Fibroblast of mammary gland (primary cell): ENCODE measurements at regions not wholly inside any gene's neighbourhood (a gene's known extent, or its start where the extent isn't known, plus 50 kb on each side); places are given as distances from the start of the nearest gene placed in this dataset.
"Not testable (repeated sequence)": the region's sequence is repeated elsewhere in the genome, so short reads cannot be mapped to it uniquely, and the experiment has no call there.

Source experiments
- DNase-seq: peaks from one replicate; pipeline ENCODE4 v3.0.0-alpha.2; 2010; ENCODE audit warnings: low read depth
- H3K4me3 ChIP-seq: 2 replicates; pipeline ENCODE4 v1.5.1; 2011; ENCODE audit warnings: low read depth, mild to moderate bottlenecking, low read length, moderate library complexity; ENCODE audit not compliant: control insufficient read depth
- TF ChIP-seq, protein P1 (sequence below): conservative IDR thresholded peaks from 2 replicates; pipeline ENCODE4 v1.5.1; 2011; ENCODE audit warnings: low read depth, low read length, inconsistent platforms; ENCODE audit not compliant: control insufficient read depth, insufficient read depth

DNA sequence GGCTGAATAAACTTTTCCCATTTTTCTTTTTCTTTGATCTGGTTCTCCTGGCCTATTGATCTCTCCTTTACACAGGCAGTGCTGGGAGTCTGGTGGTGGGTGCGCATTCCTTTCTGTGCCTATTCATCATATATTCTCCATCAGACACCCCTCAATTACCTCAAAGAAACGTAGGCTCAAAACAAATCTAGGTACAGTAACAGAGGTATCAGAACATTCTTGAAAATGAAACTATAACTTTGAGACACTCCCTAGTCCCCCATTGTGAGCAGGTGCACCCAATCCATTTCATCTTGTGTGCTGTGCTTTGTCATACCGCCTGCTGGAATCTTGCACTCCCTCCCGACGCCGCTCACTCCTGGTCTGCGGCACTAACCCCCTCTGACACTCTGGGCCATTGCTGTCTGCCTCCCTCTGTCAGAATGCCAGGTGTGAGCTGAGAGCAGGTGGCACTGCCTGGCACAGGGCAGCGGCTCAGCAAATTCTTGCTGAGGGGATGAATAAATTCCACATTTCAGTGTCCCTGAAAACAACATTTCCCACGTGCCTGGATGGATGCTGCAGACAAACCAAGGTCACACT is 303.4 kb upstream of the EXOC2 start:
- no peak for DNase-seq
- H3K4me3 ChIP-seq = no peak overlapping the region
- TF ChIP-seq, protein P1, sequence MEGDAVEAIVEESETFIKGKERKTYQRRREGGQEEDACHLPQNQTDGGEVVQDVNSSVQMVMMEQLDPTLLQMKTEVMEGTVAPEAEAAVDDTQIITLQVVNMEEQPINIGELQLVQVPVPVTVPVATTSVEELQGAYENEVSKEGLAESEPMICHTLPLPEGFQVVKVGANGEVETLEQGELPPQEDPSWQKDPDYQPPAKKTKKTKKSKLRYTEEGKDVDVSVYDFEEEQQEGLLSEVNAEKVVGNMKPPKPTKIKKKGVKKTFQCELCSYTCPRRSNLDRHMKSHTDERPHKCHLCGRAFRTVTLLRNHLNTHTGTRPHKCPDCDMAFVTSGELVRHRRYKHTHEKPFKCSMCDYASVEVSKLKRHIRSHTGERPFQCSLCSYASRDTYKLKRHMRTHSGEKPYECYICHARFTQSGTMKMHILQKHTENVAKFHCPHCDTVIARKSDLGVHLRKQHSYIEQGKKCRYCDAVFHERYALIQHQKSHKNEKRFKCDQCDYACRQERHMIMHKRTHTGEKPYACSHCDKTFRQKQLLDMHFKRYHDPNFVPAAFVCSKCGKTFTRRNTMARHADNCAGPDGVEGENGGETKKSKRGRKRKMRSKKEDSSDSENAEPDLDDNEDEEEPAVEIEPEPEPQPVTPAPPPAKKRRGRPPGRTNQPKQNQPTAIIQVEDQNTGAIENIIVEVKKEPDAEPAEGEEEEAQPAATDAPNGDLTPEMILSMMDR = no peak

DNA sequence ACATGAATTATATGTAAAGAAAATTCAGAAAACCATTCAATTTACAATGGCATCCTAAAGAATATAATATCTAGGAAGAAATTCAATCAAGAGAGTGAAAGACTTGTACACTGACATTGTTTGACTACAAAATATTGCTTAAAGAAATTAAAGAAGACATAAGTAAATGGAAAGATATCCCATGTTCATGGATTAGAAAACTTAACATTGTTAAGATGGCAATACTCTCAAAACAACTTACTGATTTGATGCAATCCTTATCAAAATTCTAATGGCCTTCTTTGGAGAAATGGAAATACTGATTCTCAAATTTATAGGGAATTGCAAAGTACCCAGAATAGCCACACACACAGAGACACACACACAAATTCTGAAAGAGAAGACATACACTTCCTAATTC is 298.3 kb upstream of the EXOC2 start:
- DNase-seq = no peak
- no peak overlapping the region for H3K4me3 ChIP-seq
- TF ChIP-seq, protein P1 = no peak

DNA sequence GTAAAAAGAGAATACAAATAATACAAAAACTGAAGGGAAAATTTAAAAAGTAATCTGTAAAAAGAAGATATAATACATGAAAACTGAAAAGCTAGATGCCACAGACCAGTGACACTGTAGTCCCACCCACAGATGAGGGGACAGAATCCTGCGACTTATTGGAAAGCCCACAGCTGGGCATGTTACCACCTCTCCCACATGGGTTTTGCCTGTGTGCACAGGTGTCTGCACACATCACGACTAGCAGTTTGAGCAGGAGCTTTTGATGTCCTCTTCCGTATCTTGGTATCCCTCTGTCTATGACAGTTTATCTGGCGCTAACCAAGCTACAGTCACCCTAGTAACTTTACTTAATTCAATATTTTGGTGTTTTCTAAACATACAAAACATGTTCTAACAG is 291.1 kb upstream of the EXOC2 start:
- TF ChIP-seq, protein P1 = no peak
- no peak overlapping the region for H3K4me3 ChIP-seq
- no peak for DNase-seq

DNA sequence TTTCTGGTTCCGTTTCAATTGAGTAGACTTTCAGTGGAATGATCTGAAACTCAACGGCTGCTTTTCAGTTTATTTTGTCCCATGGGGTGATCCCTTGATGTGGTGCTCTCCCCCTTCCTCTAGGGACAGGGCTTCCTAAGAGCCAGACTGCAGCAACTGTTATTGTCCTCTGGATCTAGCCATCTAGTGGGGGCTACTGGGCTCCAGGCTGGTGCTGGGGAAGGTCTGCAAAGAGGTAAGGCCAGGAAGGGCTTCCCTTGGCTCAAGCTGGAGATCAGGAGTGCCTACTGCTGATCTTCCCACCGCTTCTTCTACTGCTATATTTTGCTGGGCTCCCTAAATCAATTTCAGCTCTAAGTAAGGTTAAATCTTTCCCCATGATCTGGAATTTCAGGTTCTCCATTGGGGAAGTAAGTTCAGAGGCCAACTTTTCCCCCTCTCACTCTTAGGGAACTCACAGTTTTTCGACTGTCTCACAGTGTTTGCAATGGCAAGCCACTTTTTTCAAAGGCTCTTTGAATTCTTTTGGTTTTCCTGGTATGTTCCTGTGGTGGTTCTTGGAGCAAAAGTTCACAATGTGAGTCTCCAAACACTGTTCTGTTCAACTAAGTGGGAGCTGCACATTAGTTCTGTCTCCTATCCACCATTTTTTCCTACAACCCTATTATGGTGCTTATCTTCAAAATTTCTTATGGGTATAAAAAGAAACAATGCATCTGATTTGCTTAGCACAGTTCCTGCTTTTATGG is 286.2 kb upstream of the EXOC2 start:
- TF ChIP-seq, protein P1 = no peak
- H3K4me3 ChIP-seq = no peak overlapping the region
- no peak for DNase-seq

DNA sequence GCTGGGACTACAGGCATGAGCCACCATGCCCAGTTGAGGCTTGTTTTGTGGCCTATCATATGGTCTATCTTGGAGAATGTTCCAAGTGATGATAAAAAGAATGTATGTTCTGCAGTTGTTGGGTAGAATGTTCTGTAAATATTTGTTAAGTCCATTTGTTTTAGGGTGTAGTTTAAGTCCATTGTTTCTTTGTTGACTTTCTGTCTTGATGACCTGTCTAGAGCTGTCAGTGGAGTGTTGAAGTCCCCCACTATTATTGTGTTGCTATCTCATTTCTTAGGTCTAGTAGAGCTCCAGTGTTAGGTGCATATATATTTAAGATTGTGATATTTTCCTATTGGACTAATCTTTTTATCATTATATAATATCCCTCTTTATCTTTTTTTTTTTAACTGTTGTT is 284.3 kb upstream of the EXOC2 start:
- DNase-seq, H3K4me3 ChIP-seq: not testable (repeated sequence)

DNA sequence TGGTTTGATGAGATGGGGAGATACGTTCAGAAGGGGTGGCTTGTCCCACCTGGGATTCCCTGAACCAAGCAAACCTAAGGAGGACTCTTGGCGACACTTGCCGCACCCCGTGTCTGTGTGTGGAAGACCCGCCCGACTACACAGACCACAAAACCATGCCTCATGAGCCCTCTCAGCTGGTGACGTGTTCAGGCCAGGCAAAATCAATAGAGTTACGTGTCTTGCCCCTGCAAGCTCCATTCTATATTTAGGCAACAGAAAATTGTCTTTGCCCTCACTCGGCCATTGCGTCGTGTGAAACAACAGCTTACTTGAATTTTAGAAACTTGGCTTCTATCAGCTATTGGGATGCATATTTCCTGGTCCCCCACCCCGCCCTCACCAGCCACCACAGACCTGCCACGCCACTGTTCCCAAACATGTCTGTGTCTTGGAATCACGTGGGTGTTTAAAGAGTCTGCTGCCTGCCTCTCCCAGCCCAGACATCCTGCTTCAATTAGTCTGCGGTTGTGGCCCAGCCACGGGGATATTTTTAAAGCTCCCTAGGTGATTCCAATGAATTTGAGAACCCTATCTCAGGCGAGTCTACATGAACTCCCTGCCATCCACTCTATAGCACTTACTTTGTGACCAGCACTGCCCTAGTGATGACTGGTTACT is 279.2 kb upstream of the EXOC2 start:
- H3K4me3 ChIP-seq = no peak overlapping the region
- TF ChIP-seq, protein P1 = no peak
- peak; percentile 55 for DNase-seq

DNA sequence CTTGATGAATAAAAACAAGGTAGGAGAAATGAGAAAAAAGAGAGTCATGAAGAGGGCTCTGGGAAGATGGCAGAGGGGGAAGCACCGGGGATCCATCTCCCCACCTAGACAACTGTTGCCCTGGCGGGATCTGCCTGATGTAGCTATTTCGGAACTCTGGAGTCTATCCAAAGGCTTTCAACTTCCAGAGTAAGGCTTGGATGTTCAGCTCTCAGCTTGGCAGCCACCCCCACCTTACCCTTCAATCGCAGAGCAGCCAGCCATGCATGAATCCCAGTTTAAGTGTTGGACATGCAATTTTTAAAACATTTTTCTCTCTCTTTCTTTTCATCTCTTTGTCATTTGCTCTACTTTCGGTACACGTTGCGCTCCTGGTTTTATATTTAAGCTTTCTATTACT is 275.9 kb upstream of the EXOC2 start:
- DNase-seq = no peak
- H3K4me3 ChIP-seq = no peak overlapping the region
- TF ChIP-seq, protein P1 = no peak
